ENCODE measurements at regions not wholly inside any gene's neighbourhood (a gene's known extent, or its start where the extent isn't known, plus 50 kb on each side); places are given as distances from the start of the nearest gene placed in this dataset.
"Not testable (repeated sequence)": the region's sequence is repeated elsewhere in the genome, so short reads cannot be mapped to it uniquely, and the experiment has no call there.

DNA sequence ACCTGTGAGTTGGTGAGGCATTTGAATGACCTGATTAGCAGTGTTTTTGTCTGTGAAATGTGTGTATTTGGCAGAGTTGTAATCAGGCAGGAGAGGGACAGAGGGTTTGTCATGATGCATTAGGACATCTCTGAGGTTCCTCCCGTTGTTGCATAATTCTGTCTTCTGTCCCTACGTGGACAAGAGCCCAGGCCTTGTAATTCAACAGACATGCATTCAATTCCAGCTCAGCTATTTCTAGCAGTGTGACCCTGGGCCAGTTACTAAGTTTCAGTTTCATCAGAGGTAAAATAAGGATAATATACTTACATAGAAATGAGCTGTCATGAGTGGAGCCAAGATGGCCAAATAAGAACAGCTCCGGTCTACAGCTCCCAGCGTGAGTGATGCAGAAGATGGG is 208.6 kb downstream of the SLC38A4 start:
- DNase-seq: no peak

DNA sequence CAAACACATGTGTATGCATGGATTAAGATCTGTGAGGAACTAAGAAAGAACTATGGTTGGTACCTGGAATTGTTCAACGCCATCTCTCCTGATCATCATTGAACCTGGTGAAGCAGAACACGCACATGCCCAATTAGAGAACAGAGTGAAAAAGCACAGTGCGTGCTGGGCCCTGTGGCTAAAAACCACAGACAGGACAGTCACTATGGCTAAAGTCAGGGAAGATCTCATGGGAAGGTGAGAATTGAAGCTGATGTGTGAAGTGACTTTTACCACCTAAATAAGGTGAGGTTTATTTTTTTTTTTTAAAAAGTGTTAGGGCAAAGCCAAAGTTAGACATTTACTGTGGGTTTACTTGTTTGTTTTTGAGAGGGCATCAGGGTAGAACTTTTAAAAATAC is 215.0 kb downstream of the SLC38A4 start:
- DNase-seq: no peak

DNA sequence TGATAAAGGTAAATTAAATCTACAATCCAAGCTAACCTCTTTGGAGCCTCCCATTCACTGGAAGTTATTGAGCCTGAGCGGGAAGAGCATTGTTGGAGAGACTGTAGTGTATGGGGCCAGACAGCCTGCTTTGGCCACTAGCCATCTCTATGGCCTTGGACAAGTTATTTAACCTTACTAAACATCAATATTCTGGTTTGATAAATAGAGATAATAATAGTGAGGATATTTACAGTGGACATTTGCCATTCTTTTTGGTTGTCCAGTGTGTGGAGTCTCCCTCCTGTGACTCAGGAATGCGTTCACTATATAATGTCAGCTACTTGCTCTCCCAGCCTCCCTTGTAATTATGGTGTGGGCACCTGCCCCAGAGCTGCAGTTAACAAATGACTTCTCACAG is 216.1 kb downstream of the SLC38A4 start:
- no peak for DNase-seq

DNA sequence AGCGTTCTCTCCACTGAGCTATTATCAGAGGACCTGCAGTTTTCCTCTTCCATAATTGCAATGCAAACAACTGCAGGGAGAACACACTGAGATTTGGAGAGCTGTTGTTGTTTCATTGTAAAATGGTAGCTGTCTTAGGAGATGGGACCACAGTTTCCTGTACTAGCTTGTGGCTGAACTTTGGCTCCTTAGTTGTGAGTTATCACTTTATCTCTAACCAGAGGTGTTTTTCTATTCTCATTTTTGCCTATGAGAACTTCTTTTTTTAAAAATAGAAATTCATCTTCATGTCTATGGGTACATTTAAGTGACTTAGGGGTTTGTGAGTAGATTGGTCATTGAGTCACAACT is 216.5 kb downstream of the SLC38A4 start:
- no peak for DNase-seq

DNA sequence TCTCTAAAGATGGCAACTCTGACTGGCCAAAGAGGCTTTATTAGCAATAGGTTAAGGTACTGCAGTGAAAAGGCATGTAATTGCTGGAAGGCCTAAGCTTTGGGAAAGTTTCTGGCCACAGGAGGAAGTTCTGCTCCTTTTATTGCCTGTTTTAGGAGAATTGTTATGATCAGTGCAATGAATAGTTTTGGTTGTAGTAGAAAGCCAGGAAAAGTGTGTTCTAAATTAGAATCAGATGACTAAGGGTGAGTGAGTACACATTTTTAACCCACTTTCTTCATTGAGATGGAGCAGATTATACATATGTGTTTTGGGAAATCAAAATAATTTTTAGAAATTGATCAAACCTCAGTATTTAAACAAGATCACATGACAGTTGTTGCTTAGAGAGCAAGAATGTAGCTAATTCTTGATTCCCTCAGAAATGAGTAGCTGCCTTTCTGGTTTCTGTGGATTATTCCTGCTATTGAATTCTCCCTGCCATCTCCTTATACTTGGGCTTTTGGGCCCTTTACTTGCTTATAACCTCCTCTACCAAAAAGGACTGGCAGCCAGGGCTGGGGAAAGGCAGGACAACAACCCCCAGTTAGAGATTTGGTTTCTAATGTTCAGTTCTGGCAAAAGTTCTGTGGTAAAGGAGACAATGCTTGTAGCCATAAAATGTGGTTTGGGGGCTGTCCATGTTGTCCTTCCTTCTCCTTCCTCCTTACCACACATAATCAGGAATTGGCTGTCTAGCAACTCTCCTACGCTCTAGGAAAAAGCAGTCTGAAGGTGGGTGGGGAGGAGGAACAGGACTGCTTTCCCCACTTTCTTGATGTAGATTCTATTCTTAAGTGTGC is 217.1 kb downstream of the SLC38A4 start:
- no peak for DNase-seq

DNA sequence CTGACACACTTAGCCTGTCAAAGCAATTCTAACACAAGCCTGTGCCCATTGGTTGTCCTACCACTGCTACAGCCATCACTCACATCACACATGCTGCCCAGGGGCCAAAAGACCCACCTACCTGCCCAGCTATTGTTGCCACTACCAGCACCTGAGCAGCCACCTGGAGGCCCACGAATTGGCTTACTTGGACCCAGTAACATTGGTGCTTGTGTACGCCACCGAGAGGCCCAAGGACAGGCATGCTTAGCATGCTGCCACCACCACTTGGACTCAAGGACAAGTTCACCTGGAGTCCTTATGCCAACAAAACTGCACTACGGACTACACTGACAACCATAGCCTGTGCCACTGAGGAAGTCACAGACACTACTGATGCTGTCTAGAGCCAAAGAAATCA is 221.1 kb downstream of the SLC38A4 start:
- no peak for DNase-seq

DNA sequence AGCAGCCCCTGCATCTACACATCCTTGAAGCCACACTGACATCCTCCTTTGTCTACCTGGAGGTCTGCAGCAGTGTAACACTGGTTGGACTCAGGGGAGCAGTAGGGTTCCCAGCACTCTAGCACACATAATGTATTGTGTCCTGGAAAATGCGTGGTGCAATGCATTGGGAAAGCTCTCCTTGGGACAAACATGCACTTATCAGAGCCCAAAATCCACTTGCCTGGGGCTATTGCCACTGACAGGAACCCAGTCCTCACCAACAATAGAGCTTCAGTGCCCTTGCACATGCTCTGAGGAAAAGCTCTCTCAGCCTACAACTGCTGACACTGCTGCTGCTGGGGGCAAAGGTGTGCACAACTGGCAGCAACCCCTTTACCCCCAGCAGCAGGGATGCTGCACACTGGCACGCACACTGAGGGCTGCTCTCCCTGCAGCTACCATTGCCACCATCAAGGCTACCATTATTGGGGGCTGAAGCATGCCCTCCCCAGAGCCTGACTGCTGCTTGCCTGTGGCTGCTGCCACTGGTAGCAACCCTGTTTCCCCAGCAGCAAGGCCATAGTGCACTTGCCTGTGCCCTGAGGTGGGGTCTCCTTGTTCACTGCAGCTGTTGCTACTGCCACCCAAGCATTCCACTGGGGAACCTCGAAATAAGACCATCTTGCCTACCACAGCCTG is 221.9 kb downstream of the SLC38A4 start:
- no peak for DNase-seq

DNA sequence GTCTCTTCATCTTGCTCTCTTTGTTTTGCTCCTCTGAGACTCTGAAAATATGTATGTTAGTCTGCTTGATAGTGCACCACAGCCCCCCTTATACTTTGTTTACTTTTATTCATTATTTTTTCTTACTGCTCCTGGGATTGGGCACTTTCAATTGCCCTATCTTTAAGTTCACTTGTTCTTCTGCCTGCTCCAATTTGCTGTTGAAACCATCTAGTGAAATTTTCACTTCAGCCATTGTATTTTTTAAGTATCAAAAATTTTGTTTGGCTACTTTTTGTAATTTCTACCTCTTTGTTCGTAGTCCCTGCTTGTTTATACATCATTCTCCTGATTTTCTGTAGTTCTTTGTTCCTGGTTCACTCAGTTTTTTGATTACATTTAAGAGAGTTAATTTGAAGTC is 223.3 kb downstream of the SLC38A4 start:
- no peak for DNase-seq

DNA sequence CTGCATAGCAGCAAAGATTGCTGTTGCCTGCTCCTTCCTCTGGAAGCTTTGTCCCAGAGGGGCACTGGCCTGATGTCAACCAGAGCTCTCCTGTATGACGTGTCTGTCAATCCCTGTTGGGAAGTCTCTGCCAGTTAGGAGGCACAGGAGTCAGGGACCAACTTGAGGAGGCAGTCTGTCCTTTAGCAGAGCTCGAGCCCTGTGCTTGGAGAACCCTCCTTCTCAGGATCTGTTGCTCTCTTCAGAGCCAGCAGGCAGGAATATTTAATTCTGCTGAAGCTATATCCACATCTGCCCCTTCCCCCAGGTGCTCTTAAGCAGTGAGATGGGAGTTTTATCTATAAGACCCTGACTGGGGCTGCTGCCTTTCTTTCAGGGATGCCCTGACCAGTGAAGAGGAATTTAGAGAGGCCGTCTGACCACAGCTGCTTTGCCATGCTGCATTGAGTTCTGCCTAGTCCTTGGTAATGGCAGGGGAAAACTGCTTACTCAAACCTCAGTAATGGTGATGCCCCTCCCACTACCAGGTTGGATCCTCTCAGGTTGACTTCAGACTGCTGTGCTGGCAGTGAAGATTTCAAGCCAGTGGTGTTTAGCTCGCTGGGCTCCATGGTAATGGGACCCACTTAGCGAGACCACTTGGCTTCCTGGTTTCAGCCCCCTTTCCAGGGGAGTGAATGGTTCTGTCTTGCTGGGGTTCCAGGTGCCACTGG is 218.6 kb upstream of the SLC38A2 start:
- no peak for DNase-seq

DNA sequence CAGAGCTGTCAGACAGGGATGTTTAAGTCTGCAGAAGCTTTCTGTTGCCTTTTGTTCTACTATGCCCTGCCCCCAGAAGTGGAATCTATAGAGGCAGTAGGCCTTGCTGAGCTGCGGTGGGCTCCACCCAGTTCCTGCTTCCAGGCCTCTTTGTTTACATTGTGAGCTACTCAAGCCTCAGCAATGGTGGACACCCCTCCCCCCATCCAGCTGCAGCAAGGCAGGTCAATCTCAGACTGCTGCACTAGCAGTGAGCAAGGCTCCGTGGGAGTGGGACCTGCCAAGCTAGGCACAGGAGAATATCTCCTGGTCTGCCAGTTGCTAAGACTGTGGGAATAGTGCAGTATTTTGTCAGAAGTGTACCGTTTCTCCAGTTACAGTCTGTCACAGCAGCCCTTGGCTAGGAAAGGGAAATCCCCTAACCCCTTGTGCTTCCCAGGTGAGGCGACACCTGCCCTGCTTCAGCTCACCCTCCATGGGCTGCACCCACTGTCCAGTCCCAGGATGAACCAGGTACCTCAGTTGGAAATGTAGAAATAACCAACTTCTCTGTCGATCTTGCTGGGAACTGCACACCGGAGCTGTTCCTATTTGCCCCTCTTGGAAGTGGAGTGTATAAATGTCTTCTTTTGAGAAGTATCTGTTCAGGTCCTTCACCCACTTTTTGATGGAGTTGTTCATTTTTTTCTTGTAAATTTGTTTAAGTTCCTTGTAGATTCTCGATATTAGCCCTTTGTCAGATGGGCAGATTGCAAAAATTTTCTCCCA is 213.5 kb upstream of the SLC38A2 start:
- DNase-seq: no peak

DNA sequence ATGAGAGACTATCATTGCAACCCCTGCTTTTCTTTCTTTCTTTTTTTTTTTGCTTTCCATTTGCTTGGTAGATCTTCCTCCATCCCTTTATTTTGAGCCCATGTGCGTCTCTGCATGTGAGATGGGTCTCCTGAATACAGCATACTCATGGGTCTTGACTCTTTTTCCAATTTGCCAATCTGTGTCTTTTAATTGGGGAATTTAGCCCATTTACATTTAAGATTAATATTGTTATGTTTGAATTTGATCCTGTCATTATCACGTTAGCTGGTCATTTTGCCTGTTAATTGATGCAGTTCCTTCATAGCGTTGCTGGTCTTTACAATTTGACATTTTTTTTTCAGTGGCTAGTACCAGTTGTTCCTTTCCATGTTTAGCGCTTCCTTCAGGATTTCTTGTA is 211.5 kb upstream of the SLC38A2 start:
- DNase-seq: not testable (repeated sequence)

DNA sequence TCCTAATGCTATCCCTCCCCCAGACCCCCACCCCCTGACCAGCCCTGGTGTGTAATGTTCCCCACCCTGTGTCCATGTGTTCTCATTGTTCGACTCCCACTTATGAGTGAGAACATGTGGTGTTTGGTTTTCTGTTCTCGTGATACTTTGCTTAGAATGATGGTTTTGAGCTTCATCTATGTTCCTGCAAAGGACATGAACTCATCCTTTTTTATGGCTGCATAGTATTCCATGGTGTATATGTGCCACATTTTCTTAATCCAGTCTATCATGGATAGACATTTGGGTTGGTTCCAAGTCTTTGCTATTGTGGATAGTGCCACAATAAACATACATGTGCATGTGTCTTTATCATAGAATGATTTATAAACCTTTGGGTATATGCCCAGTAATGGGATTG is 209.4 kb upstream of the SLC38A2 start:
- DNase-seq: not testable (repeated sequence)

DNA sequence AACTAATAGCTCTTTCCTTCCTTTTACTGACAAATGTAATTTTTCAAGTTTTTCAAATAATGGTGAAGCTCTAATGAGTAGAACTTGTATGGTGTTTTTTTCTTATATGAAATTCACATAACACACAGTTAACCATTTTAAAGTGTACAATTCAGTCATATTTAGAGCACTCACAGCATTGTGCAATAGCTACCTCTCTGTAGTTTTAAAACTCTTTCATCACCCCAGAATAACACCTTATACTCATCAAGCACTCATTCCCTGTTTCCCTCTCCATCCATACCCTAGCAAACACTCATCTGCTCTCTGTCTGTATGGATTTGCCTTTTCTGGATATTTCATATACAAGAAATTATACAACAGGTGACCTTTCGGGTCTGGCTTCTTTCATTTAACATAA is 207.9 kb upstream of the SLC38A2 start:
- DNase-seq: no peak

DNA sequence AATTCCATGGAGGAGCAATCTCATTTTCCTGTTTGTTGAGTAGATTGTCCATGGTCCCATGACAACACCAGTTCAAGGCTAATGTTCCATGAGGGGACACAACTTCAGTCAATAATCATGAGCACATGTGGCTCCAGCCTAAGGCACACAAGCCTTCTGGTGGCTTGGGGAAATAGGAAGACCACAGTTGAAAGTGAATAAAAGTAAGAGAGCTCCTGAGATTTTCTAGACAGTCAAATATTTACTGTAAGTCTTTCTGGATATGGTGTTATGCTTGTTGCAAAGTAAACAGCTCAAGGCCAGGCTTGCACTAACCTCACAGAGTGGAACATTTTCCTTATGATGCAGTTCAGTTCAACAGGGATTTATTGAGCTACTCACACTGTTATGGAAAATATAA is 206.9 kb upstream of the SLC38A2 start:
- DNase-seq: no peak

DNA sequence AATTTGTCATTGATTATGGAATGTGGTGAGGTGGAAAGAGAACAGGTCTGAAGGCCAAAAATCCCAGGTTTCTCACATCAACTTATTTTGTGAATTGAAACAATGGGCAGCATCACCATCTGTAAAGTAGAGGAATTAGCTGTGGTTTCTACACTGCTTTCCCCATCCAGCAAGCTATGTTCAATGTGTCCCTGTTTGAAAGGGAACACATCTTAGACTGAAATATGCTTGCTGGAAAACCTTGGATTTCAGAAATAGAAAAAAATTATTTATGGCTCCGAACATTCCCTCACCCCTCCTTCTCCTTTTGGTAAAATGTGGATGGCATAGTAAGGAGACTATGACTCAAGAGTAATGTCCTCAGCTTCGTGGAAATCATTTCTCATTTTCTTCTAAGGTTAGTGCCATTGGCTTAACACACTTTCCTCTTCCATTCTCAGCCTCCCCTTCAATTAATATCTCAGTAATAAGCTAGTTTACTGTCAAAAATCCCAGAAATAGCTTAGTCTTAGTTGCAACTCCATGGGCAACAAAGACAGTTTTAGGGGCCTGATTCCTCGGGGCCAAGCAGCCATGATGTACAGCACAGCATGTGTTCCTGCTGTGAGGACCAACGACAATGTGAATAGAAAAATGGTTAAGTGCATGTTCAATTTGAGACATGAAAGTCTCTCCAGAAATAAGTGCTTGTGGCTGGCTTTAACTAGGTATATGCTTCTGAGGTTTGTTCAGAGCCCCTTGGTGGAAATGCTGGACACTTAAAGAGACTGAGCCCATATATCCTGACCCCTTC is 205.8 kb upstream of the SLC38A2 start:
- DNase-seq: no peak

DNA sequence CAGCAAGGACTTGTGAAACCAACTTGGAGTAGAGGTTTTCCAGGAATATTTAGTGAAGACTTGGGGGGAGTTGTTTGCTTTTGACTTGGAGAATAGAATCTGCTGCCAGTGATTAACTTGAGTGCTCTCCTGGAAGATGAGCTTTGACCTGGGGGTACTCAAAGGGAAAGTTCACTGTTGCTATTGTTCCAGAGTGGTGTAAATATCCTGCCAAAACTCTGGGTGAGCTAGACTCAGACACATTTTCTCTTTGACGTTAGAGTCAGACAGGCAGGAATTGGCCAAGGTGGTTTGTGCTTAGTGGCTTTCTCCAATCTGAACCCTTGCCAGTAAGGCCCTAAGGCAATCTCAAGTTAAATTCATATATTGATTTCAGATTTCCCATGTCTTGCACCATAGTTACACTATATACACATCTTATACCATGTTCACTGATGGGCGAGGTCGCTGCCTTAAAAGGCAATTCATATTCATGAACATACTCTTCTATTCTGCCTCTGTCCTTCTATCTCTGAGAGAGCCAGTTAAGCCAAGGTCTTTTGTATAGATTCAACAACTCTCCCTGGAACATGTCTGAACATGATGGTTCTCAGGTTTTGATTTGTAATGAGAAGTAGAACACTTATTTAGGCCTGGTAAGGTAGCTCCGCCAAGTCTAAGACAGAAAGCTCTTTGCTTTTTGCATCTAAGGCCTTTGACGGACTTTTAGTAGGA is 204.6 kb upstream of the SLC38A2 start:
- no peak for DNase-seq

DNA sequence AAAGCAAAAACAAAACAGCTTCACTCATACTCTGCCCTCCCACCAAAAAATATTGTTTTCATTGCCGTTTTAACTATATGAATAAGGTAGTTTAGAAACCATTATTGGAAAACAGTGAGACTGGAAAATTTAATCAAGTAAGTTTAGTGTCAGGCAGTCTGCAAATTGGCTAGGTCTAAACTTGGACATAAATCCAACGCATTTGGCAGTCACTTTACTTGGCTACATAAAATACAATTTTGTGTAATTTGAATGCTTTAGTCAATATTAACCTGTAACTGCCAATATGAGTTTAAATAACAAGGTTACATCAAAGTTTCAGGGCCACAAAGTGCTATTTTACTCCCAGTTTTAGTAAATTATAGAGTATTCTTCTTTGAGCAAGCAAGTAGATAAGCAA is 202.3 kb upstream of the SLC38A2 start:
- no peak for DNase-seq

DNA sequence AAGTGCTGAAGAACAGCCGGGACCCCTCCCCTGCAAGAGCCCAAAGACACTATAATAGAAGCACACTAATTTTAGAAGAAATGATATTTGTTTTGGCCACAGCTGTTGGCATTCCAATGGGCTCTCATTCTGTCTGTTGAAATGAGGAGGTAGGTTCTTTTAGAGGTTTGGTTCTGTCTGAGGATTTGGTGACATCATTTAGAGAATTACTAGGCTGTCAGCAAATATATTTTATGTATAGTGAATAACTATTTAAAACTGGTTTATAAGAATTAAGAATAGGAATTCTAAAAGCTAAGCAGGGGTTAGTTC is 200.7 kb upstream of the SLC38A2 start:
- DNase-seq: no peak

DNA sequence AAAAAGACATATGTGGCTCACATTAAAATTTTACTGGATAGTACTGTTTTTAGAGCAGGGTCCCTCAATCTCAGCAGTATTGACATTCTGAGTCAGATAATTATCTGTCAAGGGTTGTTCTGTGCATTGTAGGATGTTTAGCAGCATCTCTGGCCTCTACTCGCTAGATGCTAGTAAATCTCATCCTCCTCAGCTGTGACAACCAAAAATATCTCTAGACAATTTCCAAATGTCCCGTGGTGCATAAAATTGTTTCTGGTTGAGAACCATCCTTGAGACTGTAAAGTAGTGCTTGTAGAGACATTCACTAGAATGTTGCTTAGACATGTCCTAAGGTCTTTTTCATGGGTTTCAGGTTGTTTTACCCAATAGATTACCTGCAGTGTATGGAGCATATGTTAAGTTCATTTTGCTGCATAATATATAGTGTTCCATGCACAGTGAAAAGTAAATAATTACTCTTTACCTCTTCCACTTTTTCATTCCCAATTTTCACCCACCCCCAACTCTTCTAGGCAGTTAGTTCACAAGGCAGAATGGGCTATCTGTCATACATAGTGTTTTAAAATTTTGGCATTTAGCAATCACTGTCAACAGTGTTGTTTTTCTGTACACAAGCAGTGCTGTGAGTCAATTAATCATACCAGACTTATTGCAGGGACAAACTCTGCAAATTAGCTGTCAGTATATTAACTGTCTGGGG is 200.2 kb upstream of the SLC38A2 start:
- DNase-seq: no peak

DNA sequence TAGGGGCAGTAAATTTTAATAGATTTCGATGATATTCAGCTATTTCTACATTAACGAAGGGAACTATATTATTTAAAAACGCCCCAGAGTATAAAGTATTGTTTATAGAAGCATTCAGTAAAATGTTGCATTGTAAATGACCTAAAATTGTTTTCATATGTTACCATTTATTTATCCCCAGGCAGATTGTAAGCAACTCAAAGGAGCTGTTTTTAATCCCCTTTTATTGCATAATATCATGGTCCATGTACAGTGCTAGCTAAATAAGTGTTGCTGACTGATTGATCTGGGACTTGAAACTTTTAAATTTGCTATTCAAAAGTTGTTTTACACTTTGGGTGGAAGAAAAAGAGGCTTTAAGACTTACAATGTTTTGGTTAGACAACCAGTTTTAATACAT is 199.0 kb upstream of the SLC38A2 start:
- no peak for DNase-seq

DNA sequence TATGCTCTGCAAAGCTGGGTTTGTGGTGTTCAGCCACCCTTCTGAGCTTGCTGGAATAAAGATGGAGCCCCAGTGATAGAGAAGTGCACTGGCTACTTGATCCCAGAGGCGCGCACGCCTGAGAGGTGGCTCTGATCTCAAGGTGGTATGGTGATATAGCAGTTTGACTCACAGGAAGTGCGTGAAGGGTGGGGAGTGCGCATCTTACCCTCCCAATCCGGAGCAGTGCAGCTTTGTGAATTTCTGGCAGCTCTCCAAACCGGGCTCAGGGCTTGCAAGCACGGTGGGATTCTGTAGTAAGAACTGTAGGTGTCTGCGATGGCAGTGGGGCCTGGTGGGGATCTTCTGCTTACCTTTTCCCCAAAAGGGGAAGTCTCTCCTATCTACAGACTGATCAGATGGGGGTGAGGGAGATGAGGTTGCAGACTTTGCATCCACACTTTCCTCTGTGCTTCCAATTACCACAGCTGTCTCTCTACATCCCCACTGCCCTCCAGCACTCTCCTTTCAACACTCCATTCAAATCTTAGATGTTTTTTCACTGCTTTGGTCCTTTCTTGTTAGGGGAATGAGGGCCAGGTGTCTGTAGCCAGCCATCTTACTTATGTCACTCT is 197.4 kb upstream of the SLC38A2 start:
- no peak for DNase-seq

Measured in NCI-H526 treated with DMSO at 0.1 percent for 48 hours (cell line).